ENCODE measurements at regions not wholly inside any gene's neighbourhood (a gene's known extent, or its start where the extent isn't known, plus 50 kb on each side); places are given as distances from the start of the nearest gene placed in this dataset.

DNA sequence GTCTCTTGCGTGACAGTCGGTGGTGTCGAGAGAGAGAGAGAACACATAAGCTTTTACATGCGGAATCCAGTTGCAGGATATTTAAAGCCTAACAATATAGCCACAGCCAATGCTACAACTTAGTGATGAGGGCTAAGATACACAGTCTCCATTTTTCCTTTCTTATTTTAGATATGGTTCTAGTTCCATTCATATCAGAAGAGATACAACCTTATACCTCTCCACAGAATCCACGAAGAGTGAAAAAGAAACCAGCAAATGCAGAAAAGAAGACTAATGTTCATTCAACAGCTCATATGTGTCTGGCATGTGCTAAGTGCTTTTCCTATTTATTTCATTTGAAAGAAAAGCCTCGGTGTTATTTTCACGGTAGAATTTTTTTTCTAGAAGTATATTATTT lies 249.0 kb upstream of the SLITRK1 start:
- Histone ChIP-seq H3K27ac (no peak overlapping the region), H3K4me3 (no peak overlapping the region), H3K36me3 (no peaks in the 10 kb centered on the region), H3K27me3 (replicated peaks; ENCODE audit: insufficient read depth) (no peaks in the 10 kb centered on the region), H3K4me1 (ENCODE audit: control insufficient read depth in 1 of 2, low read depth in 2 of 2) (no peaks in the 10 kb centered on the region), H3K9me3 (no peaks in the 10 kb centered on the region)
- ATAC-seq (ENCODE audit: insufficient number of reproducible peaks, low FRiP score, low read depth) (no peak), DNase-seq (ENCODE audit: low spot score) (no peak)
- TF ChIP-seq, protein P1, sequence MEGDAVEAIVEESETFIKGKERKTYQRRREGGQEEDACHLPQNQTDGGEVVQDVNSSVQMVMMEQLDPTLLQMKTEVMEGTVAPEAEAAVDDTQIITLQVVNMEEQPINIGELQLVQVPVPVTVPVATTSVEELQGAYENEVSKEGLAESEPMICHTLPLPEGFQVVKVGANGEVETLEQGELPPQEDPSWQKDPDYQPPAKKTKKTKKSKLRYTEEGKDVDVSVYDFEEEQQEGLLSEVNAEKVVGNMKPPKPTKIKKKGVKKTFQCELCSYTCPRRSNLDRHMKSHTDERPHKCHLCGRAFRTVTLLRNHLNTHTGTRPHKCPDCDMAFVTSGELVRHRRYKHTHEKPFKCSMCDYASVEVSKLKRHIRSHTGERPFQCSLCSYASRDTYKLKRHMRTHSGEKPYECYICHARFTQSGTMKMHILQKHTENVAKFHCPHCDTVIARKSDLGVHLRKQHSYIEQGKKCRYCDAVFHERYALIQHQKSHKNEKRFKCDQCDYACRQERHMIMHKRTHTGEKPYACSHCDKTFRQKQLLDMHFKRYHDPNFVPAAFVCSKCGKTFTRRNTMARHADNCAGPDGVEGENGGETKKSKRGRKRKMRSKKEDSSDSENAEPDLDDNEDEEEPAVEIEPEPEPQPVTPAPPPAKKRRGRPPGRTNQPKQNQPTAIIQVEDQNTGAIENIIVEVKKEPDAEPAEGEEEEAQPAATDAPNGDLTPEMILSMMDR (IDR thresholded peaks at IDR 0.05) = no peak

DNA sequence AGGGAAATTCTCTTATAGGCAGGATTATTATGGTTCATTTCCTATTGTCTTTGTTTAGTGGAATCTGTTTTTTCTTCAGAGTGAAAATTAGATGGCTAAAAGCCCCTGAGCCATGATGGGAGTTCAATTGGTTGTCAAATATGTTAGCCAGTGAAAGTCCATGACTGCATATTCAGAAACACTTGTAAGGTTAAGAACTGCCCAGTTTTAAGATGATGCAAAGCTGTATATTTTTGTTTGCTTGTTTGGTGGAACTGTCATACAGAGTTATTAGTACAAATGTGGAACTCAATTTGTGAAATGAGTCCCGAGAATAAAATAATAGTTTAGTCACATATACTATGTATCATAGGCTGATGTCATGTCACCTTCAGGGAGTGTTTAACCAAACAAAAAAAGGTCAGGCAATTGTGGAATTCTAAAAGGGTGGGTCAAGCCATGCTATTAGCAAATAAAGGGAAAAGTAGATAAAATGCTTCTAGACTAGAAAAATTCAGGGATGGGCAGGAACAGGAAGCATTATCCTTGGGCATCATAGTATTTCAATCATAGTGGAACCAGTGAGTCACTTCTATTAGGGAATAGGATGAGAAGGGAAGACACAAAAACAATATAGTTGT lies 248.3 kb upstream of the SLITRK1 start:
- H3K36me3 ChIP-seq = no peaks in the 10 kb centered on the region
- H3K4me3 ChIP-seq = no peak overlapping the region
- H3K4me1 ChIP-seq (ENCODE audit: control insufficient read depth in 1 of 2, low read depth in 2 of 2) = no peaks in the 10 kb centered on the region
- no peaks in the 10 kb centered on the region for H3K27me3 ChIP-seq (replicated peaks; ENCODE audit: insufficient read depth)
- no peak overlapping the region for H3K27ac ChIP-seq
- ATAC-seq (ENCODE audit: insufficient number of reproducible peaks, low FRiP score, low read depth) (no peak), DNase-seq (ENCODE audit: low spot score) (no peak)
- TF ChIP-seq, protein P1 (IDR thresholded peaks at IDR 0.05) = no peak
- H3K9me3 ChIP-seq = no peaks in the 10 kb centered on the region

DNA sequence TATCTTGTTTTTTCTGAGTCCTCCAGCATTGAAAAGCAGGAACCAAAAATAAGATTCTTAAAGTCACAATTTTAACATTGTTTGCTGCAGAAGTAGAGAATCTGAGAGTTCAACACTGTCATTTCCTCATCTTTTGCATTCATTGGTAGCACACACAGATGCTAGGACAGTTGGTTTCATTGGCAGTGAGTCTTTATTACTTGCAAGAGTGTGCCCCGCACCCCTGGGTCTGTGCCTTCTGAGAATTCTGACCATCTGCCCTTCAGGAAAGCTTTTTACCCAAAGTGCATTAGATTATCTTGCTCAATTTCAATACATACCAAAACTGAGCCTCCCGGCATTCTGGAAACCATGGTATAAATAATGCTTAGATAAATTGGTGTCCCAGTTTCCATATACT lies 247.7 kb upstream of the SLITRK1 start:
- no peak for DNase-seq (ENCODE audit: low spot score)
- no peaks in the 10 kb centered on the region for H3K9me3 ChIP-seq

DNA sequence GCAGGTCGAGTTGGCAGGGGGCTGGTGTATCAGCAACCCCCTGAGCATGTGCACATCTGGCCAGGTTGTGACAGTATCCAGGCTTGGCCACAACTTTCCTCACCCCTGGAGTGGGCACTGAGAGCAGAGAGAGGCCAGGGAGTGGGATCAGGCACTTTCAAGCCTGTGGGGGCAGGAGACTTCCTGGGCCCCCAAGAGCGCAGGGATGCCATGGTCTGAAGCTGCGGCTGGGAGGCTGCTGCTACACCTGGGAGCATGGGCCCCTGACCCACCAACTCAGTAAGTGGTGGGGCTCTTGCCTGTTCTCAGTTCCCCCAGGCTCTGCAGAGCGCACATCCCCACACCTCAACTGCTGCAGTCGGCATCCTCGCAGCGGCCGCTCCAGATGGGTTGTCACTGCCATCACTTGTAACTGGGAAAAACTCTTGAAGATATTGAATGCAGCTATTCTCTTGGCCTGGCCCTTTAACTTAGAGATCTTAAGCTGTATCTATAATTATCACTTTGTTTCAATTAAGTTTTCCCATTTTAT lies 245.4 kb upstream of the SLITRK1 start:
- no peaks in the 10 kb centered on the region for H3K27me3 ChIP-seq (replicated peaks; ENCODE audit: insufficient read depth)
- H3K27ac ChIP-seq = no peak overlapping the region
- H3K4me1 ChIP-seq (ENCODE audit: control insufficient read depth in 1 of 2, low read depth in 2 of 2) = no peaks in the 10 kb centered on the region
- H3K36me3 ChIP-seq = no peaks in the 10 kb centered on the region
- H3K4me3 ChIP-seq = no peak overlapping the region
- no peaks in the 10 kb centered on the region for H3K9me3 ChIP-seq
- TF ChIP-seq, protein P1 (IDR thresholded peaks at IDR 0.05) = no peak
- DNase-seq (ENCODE audit: low spot score) = no peak
- ATAC-seq (ENCODE audit: insufficient number of reproducible peaks, low FRiP score, low read depth) = no peak

More for the DNA sequence above, 247.7 kb upstream of the SLITRK1 start:
- Histone ChIP-seq H3K27ac (no peak overlapping the region), H3K36me3 (no peaks in the 10 kb centered on the region), H3K4me3 (no peak overlapping the region), H3K27me3 (replicated peaks; ENCODE audit: insufficient read depth) (no peaks in the 10 kb centered on the region), H3K4me1 (ENCODE audit: control insufficient read depth in 1 of 2, low read depth in 2 of 2) (no peaks in the 10 kb centered on the region)
- no peak for ATAC-seq (ENCODE audit: insufficient number of reproducible peaks, low FRiP score, low read depth)
- TF ChIP-seq, protein P1 (IDR thresholded peaks at IDR 0.05) = no peak

DNA sequence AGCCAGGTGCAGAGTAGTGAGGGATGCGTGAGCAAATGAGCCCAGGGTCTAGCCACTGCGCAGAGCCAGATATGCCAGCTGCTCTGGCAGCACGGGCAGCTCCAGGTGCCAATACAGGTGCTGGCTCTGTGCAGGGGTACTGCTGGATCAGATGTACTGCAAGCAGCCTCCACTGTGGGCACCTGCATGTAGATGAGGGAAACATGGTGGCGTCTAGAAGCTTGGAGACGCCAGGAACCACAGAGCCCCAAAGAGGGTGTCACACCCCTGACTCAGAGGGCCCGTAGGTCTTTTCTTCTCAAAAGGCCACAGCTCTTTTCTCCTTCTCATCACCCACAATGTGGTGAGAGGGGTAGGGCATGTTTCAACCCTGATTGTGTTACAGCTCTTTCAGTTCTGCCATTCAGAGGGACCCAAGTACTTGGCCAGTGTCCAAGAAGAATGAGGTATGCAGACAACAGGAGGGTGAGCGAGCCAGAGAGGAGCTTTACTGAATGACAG lies 244.4 kb upstream of the SLITRK1 start:
- Histone ChIP-seq H3K27ac (no peak overlapping the region), H3K27me3 (replicated peaks; ENCODE audit: insufficient read depth) (no peaks in the 10 kb centered on the region), H3K4me3 (no peak overlapping the region), H3K9me3 (no peaks in the 10 kb centered on the region), H3K36me3 (no peaks in the 10 kb centered on the region), H3K4me1 (ENCODE audit: control insufficient read depth in 1 of 2, low read depth in 2 of 2) (peaks cover under 1% of the 10 kb centered on the region in 2 donors)
- DNase-seq (ENCODE audit: low spot score) (no peak), ATAC-seq (ENCODE audit: insufficient number of reproducible peaks, low FRiP score, low read depth) (no peak)
- TF ChIP-seq, protein P1 (IDR thresholded peaks at IDR 0.05) = no peak
